Right atrium auricular region (tissue), 2 donors: ENCODE measurements at regions not wholly inside any gene's neighbourhood (a gene's known extent, or its start where the extent isn't known, plus 50 kb on each side); places are given as distances from the start of the nearest gene placed in this dataset.

Source experiments
- DNase-seq: peaks from one replicate; pipeline ENCODE4 v3.0.0-alpha.2; 2019; ENCODE audit warnings: low spot score
- H3K27ac ChIP-seq, 2 donors: fragments of 200-600 bp; sonication (generic); 1 replicate in 1 of 2; 2 replicates in 1 of 2; pipeline ENCODE4 v1.5.1; 2016 to 2019
- H3K27me3 ChIP-seq, 2 donors: fragments of 200-600 bp; sonication (generic); one replicate each; pipeline versions ENCODE4 v1.5.1 to v1.6.0; 2017 to 2019
- H3K36me3 ChIP-seq: fragments of 200-600 bp; sonication (generic); one replicate; pipeline ENCODE4 v1.5.1; 2016
- H3K4me1 ChIP-seq, 2 donors: fragments of 200-600 bp; sonication (generic); one replicate each; pipeline versions ENCODE4 v1.5.1 to v1.6.0; 2017 to 2019
- H3K4me3 ChIP-seq, 2 donors: fragments of 200-600 bp; sonication (generic); 1 replicate in 1 of 2; 2 replicates in 1 of 2; pipeline ENCODE4 v1.5.1; 2017 to 2019; ENCODE audit warnings: mild to moderate bottlenecking in 1 of 2, moderate library complexity in 1 of 2
- H3K9me3 ChIP-seq, 2 donors: fragments of 200-600 bp; sonication (generic); one replicate each; pipeline ENCODE4 v1.5.1; 2019
- CTCF ChIP-seq, 2 donors: fragments of 200-600 bp; sonication (generic); IDR thresholded peaks; one replicate each; pipeline ENCODE4 v1.5.1; 2019; ENCODE audit warnings: antibody characterized with exemption in 2 of 2

DNA sequence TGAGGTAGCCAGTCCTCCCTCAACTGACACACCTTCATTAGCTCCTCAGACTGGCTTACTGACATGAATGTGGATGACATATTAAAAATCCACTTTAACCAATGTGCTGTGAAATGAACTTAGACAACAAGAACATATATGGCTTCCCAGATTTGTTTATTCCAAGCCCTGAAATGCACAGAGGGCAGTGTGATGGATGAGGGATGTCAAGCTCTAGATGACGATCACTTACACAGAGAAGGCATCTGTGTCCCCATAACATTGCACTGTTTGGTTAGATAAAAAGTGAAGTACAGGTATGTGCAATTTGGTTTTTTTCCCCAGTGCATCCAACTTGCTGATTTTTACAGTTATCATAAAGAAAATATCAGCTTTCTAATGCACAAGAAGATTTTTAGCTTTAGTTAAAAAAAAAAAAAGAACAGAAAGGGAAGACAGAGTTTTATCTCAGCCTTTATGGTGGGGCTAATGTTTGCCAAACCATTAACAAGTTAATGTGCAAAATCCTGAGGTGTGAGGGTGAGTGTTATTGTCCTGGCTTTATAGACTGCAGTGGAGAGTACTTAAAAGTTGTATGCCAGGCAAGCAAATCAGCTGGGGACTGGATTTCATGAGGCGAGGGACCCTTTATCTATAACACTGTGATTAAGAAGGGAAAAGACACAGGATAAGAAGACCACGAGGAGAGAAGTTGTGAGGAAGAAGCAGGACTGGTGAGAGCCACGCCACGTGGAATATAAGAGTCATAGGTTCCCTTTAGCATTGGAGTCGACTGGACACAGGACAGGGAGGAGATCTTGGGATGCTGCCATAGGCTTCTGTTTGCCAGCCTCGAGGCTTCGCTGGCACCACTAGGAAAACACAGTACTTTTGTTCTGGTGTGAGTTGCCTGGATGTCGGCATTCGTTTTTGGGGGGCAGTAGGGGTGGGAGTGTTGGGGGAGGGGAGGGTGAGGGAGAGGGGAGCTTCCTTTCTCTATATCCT lies 90.0 kb upstream of the BACH2 start:
- no peak overlapping the region for H3K27ac ChIP-seq
- TF ChIP-seq CTCF (IDR thresholded peaks at IDR 0.05), result no peak
- DNase-seq, result no peak
- H3K4me3 ChIP-seq, result no peak overlapping the region
- no peaks in the 10 kb centered on the region for H3K9me3 ChIP-seq
- H3K27me3 ChIP-seq, result no peaks in the 10 kb centered on the region
- H3K4me1 ChIP-seq, result no peaks in the 10 kb centered on the region
- H3K36me3 ChIP-seq, result no peaks in the 10 kb centered on the region

DNA sequence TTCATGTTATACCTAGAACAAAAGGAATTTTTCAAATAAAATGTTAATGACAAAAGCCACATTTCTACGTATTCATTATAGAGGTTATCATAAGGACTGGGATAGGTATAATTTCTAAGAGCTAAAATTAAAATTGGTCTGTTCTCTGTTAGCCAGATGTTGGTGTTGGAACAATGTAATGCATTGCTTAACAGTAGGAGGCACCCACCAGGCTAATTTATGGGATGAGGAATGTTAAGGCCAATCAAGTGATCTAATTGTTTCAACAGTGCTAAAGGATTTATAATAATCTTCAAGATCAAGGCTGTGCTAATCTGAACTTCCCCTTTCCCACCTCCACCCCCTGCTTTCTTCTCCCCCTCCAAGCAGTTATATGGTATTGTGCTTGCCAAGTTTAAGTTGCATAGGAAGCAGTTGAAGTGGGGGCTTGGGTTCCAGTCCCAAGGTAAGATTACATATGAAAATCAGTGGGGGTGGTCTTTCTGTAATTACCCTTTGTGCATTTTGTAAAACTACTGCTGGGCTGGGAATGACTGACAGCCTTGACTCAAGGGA lies 89.2 kb upstream of the BACH2 start:
- no peaks in the 10 kb centered on the region for H3K27me3 ChIP-seq
- DNase-seq, result no peak
- no peak overlapping the region for H3K4me3 ChIP-seq
- TF ChIP-seq CTCF (IDR thresholded peaks at IDR 0.05), result no peak
- H3K36me3 ChIP-seq, result no peaks in the 10 kb centered on the region
- no peaks in the 10 kb centered on the region for H3K9me3 ChIP-seq
- no peaks in the 10 kb centered on the region for H3K4me1 ChIP-seq
- no peak overlapping the region for H3K27ac ChIP-seq

GRCh38 chr6:90384720-90385119 lies 88.1 kb upstream of the BACH2 start:
- H3K9me3 ChIP-seq, result no peaks in the 10 kb centered on the region
- no peaks in the 10 kb centered on the region for H3K4me1 ChIP-seq
- no peak overlapping the region for H3K4me3 ChIP-seq
- H3K27ac ChIP-seq, result no peak overlapping the region
- no peak for TF ChIP-seq CTCF (IDR thresholded peaks at IDR 0.05)
- H3K36me3 ChIP-seq, result no peaks in the 10 kb centered on the region
- H3K27me3 ChIP-seq, result no peaks in the 10 kb centered on the region
- no peak for DNase-seq

GRCh38 chr6:90383196-90383822 lies 86.7 kb upstream of the BACH2 start:
- Histone ChIP-seq H3K4me1 (no peaks in the 10 kb centered on the region), H3K27me3 (no peaks in the 10 kb centered on the region), H3K36me3 (no peaks in the 10 kb centered on the region), H3K9me3 (no peaks in the 10 kb centered on the region), H3K4me3 (no peak overlapping the region), H3K27ac (no peak overlapping the region)
- no peak for DNase-seq
- TF ChIP-seq CTCF (IDR thresholded peaks at IDR 0.05), result no peak

DNA sequence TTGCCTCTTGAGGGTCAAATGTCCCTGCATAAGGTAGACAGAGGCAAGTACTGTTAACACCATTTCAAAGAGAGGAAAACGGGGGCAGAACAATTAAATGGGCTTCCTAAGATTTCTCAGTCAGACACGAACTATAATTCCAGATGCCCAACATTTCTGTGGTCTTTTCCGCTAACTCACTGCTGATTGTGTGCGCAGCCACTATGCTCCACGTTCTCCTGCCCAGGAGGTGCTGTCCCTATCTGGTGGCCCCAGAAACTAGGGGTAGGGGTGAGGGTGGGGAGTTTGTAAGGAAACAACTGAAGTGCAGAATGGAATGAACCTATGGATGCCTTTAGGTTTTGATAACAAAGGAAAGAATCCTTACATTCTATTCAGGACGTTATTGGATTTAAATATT lies 86.1 kb upstream of the BACH2 start:
- Histone ChIP-seq H3K4me1 (no peaks in the 10 kb centered on the region), H3K36me3 (no peaks in the 10 kb centered on the region), H3K9me3 (no peaks in the 10 kb centered on the region), H3K27me3 (no peaks in the 10 kb centered on the region), H3K4me3 (no peak overlapping the region), H3K27ac (no peak overlapping the region)
- no peak for DNase-seq
- TF ChIP-seq CTCF (IDR thresholded peaks at IDR 0.05), result no peak
